Heart left ventricle (tissue), 13 donors: ENCODE measurements at regions not wholly inside any gene's neighbourhood (a gene's known extent, or its start where the extent isn't known, plus 50 kb on each side); places are given as distances from the start of the nearest gene placed in this dataset.

Experiments used
- POLR2A ChIP-seq, 2 donors: fragments of 450-650 bp; IDR thresholded peaks; one replicate each; pipeline ENCODE4 v1.6.1; 2017; ENCODE audit warnings: antibody characterized with exemption in 2 of 2, mild to moderate bottlenecking in 2 of 2, moderate library complexity in 2 of 2
- TF ChIP-seq, protein P1 (sequence below), 12 donors: fragments of 200-600 bp; sonication (generic) in 4 of 12; IDR thresholded peaks; one replicate each; pipeline versions ENCODE4 v1.5.0 to v1.8.0; 2018 to 2022; ENCODE audit warnings: antibody characterized with exemption in 12 of 12, mild to moderate bottlenecking in 5 of 12
- donor health status: ischemic (EF 13 %, LVEDD 7.1; RV severe dilation, severe dysfunction).
- donor health status: DM: no; HTN: yes; CAD: no.
- donor health status: DM: no; HTN: no; CAD: no.
- donor health status: ischemic (EF 25% LVEDD 6.9; RV normal size, moderate dysfunction).
- donor health status: ischemic (EF 25% LVEDD 5.7; RV mildly dilated, moderate dysfunction).
- donor health status: ischemic (EF 35%, LVEDD 5.7; RV mildly dilated, moderate dysfunction).
- donor health status: nonischemic (EF 11% LVEDD 7.7; RV severe dilation, severe dysfunction).
- donor health status: DM: yes; HTN: yes; CAD: no.
- donor health status: PGD.
- donor health status: ischemic (EF 29% LVEDD 5.4; RV normal size, mild dysfunction).
- donor health status: nonischemic (EF 23%, LVEDD 6.1; RV moderate dilation, normal function).

DNA sequence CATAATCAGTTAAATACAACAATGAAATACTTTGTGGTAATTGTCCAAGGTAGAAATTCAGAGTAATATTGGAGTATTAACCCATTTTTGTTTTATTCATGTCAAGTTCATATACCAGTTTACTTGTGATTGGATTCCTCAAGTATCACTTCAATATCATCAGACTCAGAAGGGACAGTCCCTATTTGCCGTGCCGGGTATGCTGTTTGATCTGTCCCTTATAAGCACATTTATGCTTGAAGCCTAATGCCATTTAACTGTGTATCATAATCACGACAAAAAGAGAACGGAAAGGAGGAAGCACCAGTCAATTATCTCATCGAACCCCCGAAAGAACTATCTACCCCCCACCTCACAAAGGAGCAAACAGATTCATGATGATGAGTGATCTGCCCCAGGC lies 171.0 kb upstream of the TBL1X start:
- TF ChIP-seq POLR2A (IDR thresholded peaks at IDR 0.05): no peak
- TF ChIP-seq, protein P1, sequence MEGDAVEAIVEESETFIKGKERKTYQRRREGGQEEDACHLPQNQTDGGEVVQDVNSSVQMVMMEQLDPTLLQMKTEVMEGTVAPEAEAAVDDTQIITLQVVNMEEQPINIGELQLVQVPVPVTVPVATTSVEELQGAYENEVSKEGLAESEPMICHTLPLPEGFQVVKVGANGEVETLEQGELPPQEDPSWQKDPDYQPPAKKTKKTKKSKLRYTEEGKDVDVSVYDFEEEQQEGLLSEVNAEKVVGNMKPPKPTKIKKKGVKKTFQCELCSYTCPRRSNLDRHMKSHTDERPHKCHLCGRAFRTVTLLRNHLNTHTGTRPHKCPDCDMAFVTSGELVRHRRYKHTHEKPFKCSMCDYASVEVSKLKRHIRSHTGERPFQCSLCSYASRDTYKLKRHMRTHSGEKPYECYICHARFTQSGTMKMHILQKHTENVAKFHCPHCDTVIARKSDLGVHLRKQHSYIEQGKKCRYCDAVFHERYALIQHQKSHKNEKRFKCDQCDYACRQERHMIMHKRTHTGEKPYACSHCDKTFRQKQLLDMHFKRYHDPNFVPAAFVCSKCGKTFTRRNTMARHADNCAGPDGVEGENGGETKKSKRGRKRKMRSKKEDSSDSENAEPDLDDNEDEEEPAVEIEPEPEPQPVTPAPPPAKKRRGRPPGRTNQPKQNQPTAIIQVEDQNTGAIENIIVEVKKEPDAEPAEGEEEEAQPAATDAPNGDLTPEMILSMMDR (IDR thresholded peaks at IDR 0.05): no peak
